HK-2 (cell line): ENCODE measurements at regions not wholly inside any gene's neighbourhood (a gene's known extent, or its start where the extent isn't known, plus 50 kb on each side); places are given as distances from the start of the nearest gene placed in this dataset.

Experiments used
- DNase-seq: peaks from one replicate; pipeline ENCODE4 v3.0.0-alpha.2; 2018; ENCODE audit not compliant: unreplicated experiment

- no peak for DNase-seq
Measured at GRCh38 chr6:139641376-139641775, 266.9 kb upstream of the CITED2 start.

GRCh38 chr6:139640921-139641320 lies 266.5 kb upstream of the CITED2 start:
- no peak for DNase-seq

- DNase-seq: no peak
Measured at GRCh38 chr6:139640448-139640847, 266.0 kb upstream of the CITED2 start.

- DNase-seq: no peak
Measured at GRCh38 chr6:139639507-139639906, 265.1 kb upstream of the CITED2 start.

- no peak for DNase-seq
Measured at GRCh38 chr6:139638179-139638941, 263.9 kb upstream of the CITED2 start.

GRCh38 chr6:139637766-139638165 lies 263.3 kb upstream of the CITED2 start:
- no peak for DNase-seq

GRCh38 chr6:139636391-139636790 lies 261.9 kb upstream of the CITED2 start:
- no peak for DNase-seq

- DNase-seq: no peak
Measured at GRCh38 chr6:139635401-139636130, 261.1 kb upstream of the CITED2 start.

- DNase-seq: no peak
Measured at GRCh38 chr6:139632840-139633239, 258.4 kb upstream of the CITED2 start.

GRCh38 chr6:139628270-139628669 lies 253.8 kb upstream of the CITED2 start:
- no peak for DNase-seq

GRCh38 chr6:139627091-139627490 lies 252.6 kb upstream of the CITED2 start:
- no peak for DNase-seq

- no peak for DNase-seq
Measured at GRCh38 chr6:139625998-139626975, 251.8 kb upstream of the CITED2 start.

- DNase-seq: no peak
Measured at GRCh38 chr6:139625081-139625939, 250.9 kb upstream of the CITED2 start.

- DNase-seq: no peak
Measured at GRCh38 chr6:139623372-139623771, 248.9 kb upstream of the CITED2 start.

GRCh38 chr6:139613496-139613895 lies 239.0 kb upstream of the CITED2 start:
- no peak for DNase-seq

GRCh38 chr6:139612135-139612465 lies 237.7 kb upstream of the CITED2 start:
- DNase-seq: no peak

GRCh38 chr6:139611327-139612134 lies 237.1 kb upstream of the CITED2 start:
- no peak for DNase-seq

GRCh38 chr6:139608466-139609261 lies 234.2 kb upstream of the CITED2 start:
- DNase-seq: no peak

GRCh38 chr6:139605350-139605749 lies 230.9 kb upstream of the CITED2 start:
- DNase-seq: no peak

GRCh38 chr6:139603581-139603980 lies 229.1 kb upstream of the CITED2 start:
- no peak for DNase-seq
